Neural cell (in vitro differentiated cells): ENCODE measurements at regions not wholly inside any gene's neighbourhood (a gene's known extent, or its start where the extent isn't known, plus 50 kb on each side); places are given as distances from the start of the nearest gene placed in this dataset.

Source experiments
- H2AFZ ChIP-seq: fragments of 200-600, 300-800 bp; sonication (generic), shearing (Covaris generic); 2 replicates; pipeline ENCODE4 v1.6.0; 2014; ENCODE audit warnings: low read depth, mild to moderate bottlenecking, antibody characterized with exemption, low read length, moderate library complexity
- H3F3A ChIP-seq: fragments of 200-600 bp; shearing (Covaris generic); 2 replicates; pipeline ENCODE4 v1.6.1; 2016; ENCODE audit warnings: mild to moderate bottlenecking, moderate library complexity, mixed read lengths, antibody characterized with exemption, low read length; ENCODE audit not compliant: insufficient read depth, poor library complexity, severe bottlenecking
- H3K27ac ChIP-seq: fragments of 200-600, 300-800 bp; sonication (generic), shearing (Covaris generic); 2 replicates; pipeline ENCODE4 v1.5.1; 2014; ENCODE audit warnings: mild to moderate bottlenecking, low read length, moderate library complexity
- H3K27me3 ChIP-seq: fragments of 300-800, 200-600 bp; sonication (generic), shearing (Covaris generic); 2 replicates; pipeline ENCODE4 v1.6.0; 2014; ENCODE audit warnings: mild to moderate bottlenecking, low read depth, low read length, moderate library complexity; ENCODE audit not compliant: insufficient read depth
- H3K36me3 ChIP-seq: fragments of 300-800, 200-600 bp; sonication (generic), shearing (Covaris generic); 2 replicates; pipeline ENCODE4 v1.5.1; 2014; ENCODE audit warnings: mild to moderate bottlenecking, antibody characterized with exemption, low read length, moderate library complexity; ENCODE audit not compliant: insufficient read depth
- H3K4me2 ChIP-seq: fragments of 300-800, 200-600 bp; sonication (generic), shearing (Covaris generic); 2 replicates; pipeline ENCODE4 v1.6.0; 2014; ENCODE audit warnings: mild to moderate bottlenecking, low read length
- H3K4me3 ChIP-seq: fragments of 300-800, 200-600 bp; sonication (generic), shearing (Covaris generic); 2 replicates; pipeline ENCODE4 v1.5.1; 2014; ENCODE audit warnings: mild to moderate bottlenecking, low read length, moderate library complexity
- H3K79me2 ChIP-seq: fragments of 200-600 bp; shearing (Covaris generic); replicated peaks from 2 replicates; pipeline ENCODE4 v1.6.0; 2014; ENCODE audit warnings: mild to moderate bottlenecking, low read length, moderate library complexity; ENCODE audit not compliant: insufficient read depth
- H3K9ac ChIP-seq: fragments of 300-800, 200-600 bp; sonication (generic), shearing (Covaris generic); 2 replicates; pipeline ENCODE4 v1.6.1; 2016; ENCODE audit warnings: mild to moderate bottlenecking, low read length, mixed read lengths
- H3K9me2 ChIP-seq: fragments of 200-600 bp; shearing (Covaris generic); 2 replicates; pipeline ENCODE4 v1.6.1; 2016; ENCODE audit warnings: mild to moderate bottlenecking, low read length, mixed read lengths; ENCODE audit not compliant: insufficient read depth
- H3K9me3 ChIP-seq: fragments of 200-600, 300-800 bp; sonication (generic), shearing (Covaris generic); 2 replicates; pipeline ENCODE4 v1.6.1; 2016; ENCODE audit warnings: mild to moderate bottlenecking, mixed run types, low read length, moderate library complexity, mixed read lengths
- H4K20me1 ChIP-seq: fragments of 200-600 bp; shearing (Covaris generic); 2 replicates; pipeline ENCODE4 v1.6.1; 2016; ENCODE audit warnings: mild to moderate bottlenecking, mixed run types; ENCODE audit not compliant: insufficient read depth
- EP300 ChIP-seq: fragments of 450-650 bp; conservative IDR thresholded peaks from 2 replicates; pipeline ENCODE4 v1.6.1; 2014; ENCODE audit warnings: antibody characterized with exemption, mild to moderate bottlenecking, moderate library complexity; ENCODE audit not compliant: poor library complexity, severe bottlenecking
- EZH2 ChIP-seq: fragments of 200-600, 300-800 bp; shearing (Covaris generic), sonication (generic); IDR thresholded peaks from 2 replicates; pipeline ENCODE4 v1.6.1; 2014; ENCODE audit warnings: antibody characterized with exemption, low read length, borderline replicate concordance, mild to moderate bottlenecking; ENCODE audit not compliant: insufficient read depth, poor library complexity, severe bottlenecking
- MXI1 ChIP-seq: fragments of 450-650 bp; conservative IDR thresholded peaks from 2 replicates; pipeline ENCODE4 v1.6.1; 2014; ENCODE audit warnings: antibody characterized with exemption, mild to moderate bottlenecking; ENCODE audit not compliant: poor library complexity, severe bottlenecking
- POLR2AphosphoS5 ChIP-seq: IDR thresholded peaks from 2 replicates; pipeline ENCODE4 v1.6.1; 2012
- RAD21 ChIP-seq: fragments of 450-650 bp; conservative IDR thresholded peaks from 2 replicates; pipeline ENCODE4 v1.6.1; 2014; ENCODE audit warnings: antibody characterized with exemption, mild to moderate bottlenecking, moderate library complexity
- SMC3 ChIP-seq: fragments of 450-650 bp; conservative IDR thresholded peaks from 2 replicates; pipeline ENCODE4 v1.6.1; 2014; ENCODE audit warnings: antibody characterized with exemption, mild to moderate bottlenecking, moderate library complexity; ENCODE audit not compliant: poor library complexity
- TAF1 ChIP-seq: IDR thresholded peaks from 2 replicates; pipeline ENCODE4 v1.6.1; 2012; ENCODE audit warnings: low read depth
- TF ChIP-seq, protein P1 (sequence below): fragments of 450-650 bp; IDR thresholded peaks from 2 replicates; pipeline ENCODE4 v1.5.1; 2014; ENCODE audit warnings: antibody characterized with exemption, mild to moderate bottlenecking, moderate library complexity; ENCODE audit not compliant: poor library complexity, severe bottlenecking
- TF ChIP-seq, protein P2 (sequence below): IDR thresholded peaks from 2 replicates; pipeline ENCODE4 v1.6.1; 2012; ENCODE audit warnings: borderline replicate concordance

DNA sequence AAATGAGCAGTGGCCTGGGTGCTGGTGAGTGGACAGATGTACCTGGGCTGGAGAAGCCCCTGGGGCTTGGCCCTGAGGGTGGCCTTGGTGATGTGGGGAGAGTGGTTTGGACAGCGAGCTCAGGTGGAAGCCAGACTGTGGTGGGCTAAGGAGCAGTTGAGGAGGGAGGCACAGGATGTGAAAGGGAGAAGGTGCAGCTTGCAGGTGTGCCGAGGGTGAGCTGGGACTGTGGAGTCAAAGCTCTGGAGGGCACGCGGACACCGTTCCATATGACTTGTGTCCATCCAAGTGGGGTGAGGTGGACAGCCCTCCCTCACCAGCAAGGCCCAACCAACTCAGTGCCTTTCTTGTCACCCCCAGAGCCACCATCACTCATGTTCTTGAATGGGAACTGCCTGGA is 170.8 kb upstream of the ZNF267 start:
- no peaks in the 10 kb centered on the region for H3K36me3 ChIP-seq

DNA sequence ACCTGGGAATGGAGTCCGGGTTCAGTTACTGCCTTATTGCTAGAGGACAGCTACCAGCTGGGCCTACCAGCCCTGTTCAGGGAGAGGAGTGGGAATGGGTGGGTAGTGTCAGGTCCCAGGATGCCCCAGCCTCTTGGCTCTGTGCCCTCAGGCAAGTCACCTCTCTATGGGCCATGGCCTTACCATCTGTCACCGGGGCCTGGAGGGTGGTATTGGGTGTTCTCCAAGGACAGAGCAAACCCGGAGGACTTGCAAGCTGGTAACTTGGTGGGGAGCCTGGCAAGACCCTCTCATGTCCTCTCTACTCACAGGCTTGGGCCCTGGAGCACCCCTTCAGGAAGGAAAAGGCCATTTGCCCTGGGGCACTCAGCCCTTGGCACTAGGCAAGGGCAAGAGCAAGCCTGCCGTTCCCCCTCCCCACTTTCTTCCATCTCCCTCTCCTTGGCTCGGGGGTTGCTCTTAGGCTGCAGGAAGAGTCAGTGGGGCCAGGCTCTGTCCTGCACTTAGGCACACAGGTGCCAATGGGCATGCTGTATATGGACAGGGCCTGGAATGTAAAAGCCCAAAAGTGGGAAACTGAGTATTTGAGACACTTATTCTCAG is 170.0 kb upstream of the ZNF267 start:
- H4K20me1 ChIP-seq = no peaks in the 10 kb centered on the region

More for the DNA sequence above, 170.8 kb upstream of the ZNF267 start:
- H3K9me2 ChIP-seq = no peaks in the 10 kb centered on the region
- H3K27me3 ChIP-seq = peaks cover 8% of the 10 kb centered on the region
- no peaks in the 10 kb centered on the region for H3K9me3 ChIP-seq
- peaks cover 13% of the 10 kb centered on the region for H3K79me2 ChIP-seq
- H3K4me3 ChIP-seq = no peak overlapping the region
- no peak overlapping the region for H3K9ac ChIP-seq
- H3K27ac ChIP-seq = no peak overlapping the region
- no peak overlapping the region for H3K4me2 ChIP-seq
- no peaks in the 10 kb centered on the region for H3F3A ChIP-seq
- H2AFZ ChIP-seq = no peak overlapping the region
- TF ChIP-seq POLR2AphosphoS5 (no peak), TAF1 (no peak), EZH2 (no peak), EP300 (no peak), SMC3 (no peak), RAD21 (no peak), MXI1 (no peak)
- TF ChIP-seq, protein P1, sequence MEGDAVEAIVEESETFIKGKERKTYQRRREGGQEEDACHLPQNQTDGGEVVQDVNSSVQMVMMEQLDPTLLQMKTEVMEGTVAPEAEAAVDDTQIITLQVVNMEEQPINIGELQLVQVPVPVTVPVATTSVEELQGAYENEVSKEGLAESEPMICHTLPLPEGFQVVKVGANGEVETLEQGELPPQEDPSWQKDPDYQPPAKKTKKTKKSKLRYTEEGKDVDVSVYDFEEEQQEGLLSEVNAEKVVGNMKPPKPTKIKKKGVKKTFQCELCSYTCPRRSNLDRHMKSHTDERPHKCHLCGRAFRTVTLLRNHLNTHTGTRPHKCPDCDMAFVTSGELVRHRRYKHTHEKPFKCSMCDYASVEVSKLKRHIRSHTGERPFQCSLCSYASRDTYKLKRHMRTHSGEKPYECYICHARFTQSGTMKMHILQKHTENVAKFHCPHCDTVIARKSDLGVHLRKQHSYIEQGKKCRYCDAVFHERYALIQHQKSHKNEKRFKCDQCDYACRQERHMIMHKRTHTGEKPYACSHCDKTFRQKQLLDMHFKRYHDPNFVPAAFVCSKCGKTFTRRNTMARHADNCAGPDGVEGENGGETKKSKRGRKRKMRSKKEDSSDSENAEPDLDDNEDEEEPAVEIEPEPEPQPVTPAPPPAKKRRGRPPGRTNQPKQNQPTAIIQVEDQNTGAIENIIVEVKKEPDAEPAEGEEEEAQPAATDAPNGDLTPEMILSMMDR = no peak
- TF ChIP-seq, protein P2, sequence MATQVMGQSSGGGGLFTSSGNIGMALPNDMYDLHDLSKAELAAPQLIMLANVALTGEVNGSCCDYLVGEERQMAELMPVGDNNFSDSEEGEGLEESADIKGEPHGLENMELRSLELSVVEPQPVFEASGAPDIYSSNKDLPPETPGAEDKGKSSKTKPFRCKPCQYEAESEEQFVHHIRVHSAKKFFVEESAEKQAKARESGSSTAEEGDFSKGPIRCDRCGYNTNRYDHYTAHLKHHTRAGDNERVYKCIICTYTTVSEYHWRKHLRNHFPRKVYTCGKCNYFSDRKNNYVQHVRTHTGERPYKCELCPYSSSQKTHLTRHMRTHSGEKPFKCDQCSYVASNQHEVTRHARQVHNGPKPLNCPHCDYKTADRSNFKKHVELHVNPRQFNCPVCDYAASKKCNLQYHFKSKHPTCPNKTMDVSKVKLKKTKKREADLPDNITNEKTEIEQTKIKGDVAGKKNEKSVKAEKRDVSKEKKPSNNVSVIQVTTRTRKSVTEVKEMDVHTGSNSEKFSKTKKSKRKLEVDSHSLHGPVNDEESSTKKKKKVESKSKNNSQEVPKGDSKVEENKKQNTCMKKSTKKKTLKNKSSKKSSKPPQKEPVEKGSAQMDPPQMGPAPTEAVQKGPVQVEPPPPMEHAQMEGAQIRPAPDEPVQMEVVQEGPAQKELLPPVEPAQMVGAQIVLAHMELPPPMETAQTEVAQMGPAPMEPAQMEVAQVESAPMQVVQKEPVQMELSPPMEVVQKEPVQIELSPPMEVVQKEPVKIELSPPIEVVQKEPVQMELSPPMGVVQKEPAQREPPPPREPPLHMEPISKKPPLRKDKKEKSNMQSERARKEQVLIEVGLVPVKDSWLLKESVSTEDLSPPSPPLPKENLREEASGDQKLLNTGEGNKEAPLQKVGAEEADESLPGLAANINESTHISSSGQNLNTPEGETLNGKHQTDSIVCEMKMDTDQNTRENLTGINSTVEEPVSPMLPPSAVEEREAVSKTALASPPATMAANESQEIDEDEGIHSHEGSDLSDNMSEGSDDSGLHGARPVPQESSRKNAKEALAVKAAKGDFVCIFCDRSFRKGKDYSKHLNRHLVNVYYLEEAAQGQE = no peak
- H4K20me1 ChIP-seq = no peaks in the 10 kb centered on the region

More for the DNA sequence above, 170.0 kb upstream of the ZNF267 start:
- H3K4me2 ChIP-seq = no peak overlapping the region
- H3K79me2 ChIP-seq = peaks cover 13% of the 10 kb centered on the region
- H3K36me3 ChIP-seq = no peaks in the 10 kb centered on the region
- no peaks in the 10 kb centered on the region for H3K9me2 ChIP-seq
- TF ChIP-seq POLR2AphosphoS5 (no peak), RAD21 (no peak), EP300 (no peak), SMC3 (no peak), MXI1 (no peak), TAF1 (no peak), EZH2 (no peak)
- TF ChIP-seq, protein P1 = no peak
- TF ChIP-seq, protein P2 = no peak
- H3K27me3 ChIP-seq = peaks cover 4% of the 10 kb centered on the region
- no peaks in the 10 kb centered on the region for H3K9me3 ChIP-seq
- no peak overlapping the region for H3K4me3 ChIP-seq
- H3K27ac ChIP-seq = no peak overlapping the region
- no peak overlapping the region for H2AFZ ChIP-seq
- no peaks in the 10 kb centered on the region for H3F3A ChIP-seq
- H3K9ac ChIP-seq = no peak overlapping the region
